ENCODE measurements at regions not wholly inside any gene's neighbourhood (a gene's known extent, or its start where the extent isn't known, plus 50 kb on each side); places are given as distances from the start of the nearest gene placed in this dataset.

DNA sequence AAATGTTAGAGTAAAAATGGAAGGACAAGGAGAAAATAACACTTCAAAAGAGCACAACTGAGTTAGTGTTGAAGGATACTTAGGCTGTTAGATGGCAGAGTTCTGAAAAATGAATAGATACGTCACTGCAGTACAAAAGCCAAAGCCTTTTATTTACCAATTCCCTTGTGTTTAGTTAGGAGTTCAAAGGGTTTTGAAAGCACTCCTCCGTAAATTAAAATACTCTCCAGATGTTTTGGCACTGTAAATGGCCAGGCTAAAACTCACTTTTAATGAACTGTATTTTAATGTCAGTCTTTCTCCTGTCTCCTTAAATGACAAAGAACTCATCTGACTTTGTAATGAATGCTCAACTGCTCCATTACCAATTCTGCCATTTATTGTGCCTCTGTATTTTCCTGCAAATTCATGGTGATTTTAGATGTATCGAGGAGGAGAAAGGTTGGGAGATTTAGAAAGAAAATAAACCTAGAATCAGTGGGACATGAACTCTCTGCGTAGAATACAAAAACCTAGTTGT, 1727.2 kb downstream of the MAT2B start:
- Histone ChIP-seq H3K36me3 (ENCODE audit: low read length) (no peaks in the 10 kb centered on the region), H3K4me3 (ENCODE audit: insufficient read depth, low read length, poor library complexity, severe bottlenecking) (no peak overlapping the region), H3K9me2 (replicated peaks; ENCODE audit: insufficient read depth, low read length) (no peaks in the 10 kb centered on the region), H3K4me2 (ENCODE audit: low read depth, low read length, poor library complexity, severe bottlenecking) (no peak overlapping the region), H3K9ac (ENCODE audit: low read length) (no peak overlapping the region), H2AFZ (ENCODE audit: low read depth, low read length, severe bottlenecking) (no peak overlapping the region), H3K9me3 (ENCODE audit: insufficient read depth, low read length) (no peaks in the 10 kb centered on the region), H3K27ac (ENCODE audit: low read depth, low read length) (no peak overlapping the region), H3K79me2 (ENCODE audit: insufficient read depth, low read length) (no peaks in the 10 kb centered on the region), H3F3A (ENCODE audit: insufficient read depth) (no peaks in the 10 kb centered on the region), H4K20me1 (ENCODE audit: low read depth, low read length) (no peaks in the 10 kb centered on the region), H3K27me3 (ENCODE audit: low read length) (no peaks in the 10 kb centered on the region)
- TF ChIP-seq, protein P1, sequence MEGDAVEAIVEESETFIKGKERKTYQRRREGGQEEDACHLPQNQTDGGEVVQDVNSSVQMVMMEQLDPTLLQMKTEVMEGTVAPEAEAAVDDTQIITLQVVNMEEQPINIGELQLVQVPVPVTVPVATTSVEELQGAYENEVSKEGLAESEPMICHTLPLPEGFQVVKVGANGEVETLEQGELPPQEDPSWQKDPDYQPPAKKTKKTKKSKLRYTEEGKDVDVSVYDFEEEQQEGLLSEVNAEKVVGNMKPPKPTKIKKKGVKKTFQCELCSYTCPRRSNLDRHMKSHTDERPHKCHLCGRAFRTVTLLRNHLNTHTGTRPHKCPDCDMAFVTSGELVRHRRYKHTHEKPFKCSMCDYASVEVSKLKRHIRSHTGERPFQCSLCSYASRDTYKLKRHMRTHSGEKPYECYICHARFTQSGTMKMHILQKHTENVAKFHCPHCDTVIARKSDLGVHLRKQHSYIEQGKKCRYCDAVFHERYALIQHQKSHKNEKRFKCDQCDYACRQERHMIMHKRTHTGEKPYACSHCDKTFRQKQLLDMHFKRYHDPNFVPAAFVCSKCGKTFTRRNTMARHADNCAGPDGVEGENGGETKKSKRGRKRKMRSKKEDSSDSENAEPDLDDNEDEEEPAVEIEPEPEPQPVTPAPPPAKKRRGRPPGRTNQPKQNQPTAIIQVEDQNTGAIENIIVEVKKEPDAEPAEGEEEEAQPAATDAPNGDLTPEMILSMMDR (IDR thresholded peaks at IDR 0.05; ENCODE audit: insufficient read depth, low read length, poor library complexity, severe bottlenecking) = no peak
- TF ChIP-seq EZH2phosphoT487 (conservative IDR thresholded peaks at IDR 0.05; ENCODE audit: low read length) = no peak

DNA sequence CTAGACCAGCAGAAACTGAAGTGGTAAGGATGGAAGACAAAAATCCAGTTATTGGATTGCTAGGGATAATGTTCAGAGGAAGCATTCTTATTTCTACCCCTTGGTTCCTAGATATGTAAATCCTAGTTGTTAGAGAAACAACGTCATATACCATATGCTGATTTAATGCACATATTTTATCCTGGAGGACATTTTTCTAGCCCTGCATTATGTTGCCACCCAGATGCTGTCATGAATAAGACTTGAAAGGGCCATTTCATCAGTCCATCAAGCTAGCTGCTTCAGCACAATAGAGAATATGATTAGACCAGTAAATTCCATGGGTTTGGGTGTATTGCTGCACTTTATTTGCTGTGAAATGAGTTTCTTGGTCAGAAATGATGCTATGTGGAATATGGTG, 1736.4 kb downstream of the MAT2B start:
- no peak overlapping the region for H3K4me2 ChIP-seq (ENCODE audit: low read depth, low read length, poor library complexity, severe bottlenecking)
- H3K9me2 ChIP-seq (replicated peaks; ENCODE audit: insufficient read depth, low read length) = no peaks in the 10 kb centered on the region
- H3K79me2 ChIP-seq (ENCODE audit: insufficient read depth, low read length) = no peaks in the 10 kb centered on the region
- H3K9ac ChIP-seq (ENCODE audit: low read length) = no peak overlapping the region
- TF ChIP-seq, protein P1 (IDR thresholded peaks at IDR 0.05; ENCODE audit: insufficient read depth, low read length, poor library complexity, severe bottlenecking) = no peak
- no peak for TF ChIP-seq EZH2phosphoT487 (conservative IDR thresholded peaks at IDR 0.05; ENCODE audit: low read length)
- no peak overlapping the region for H3K27ac ChIP-seq (ENCODE audit: low read depth, low read length)
- no peak overlapping the region for H3K4me3 ChIP-seq (ENCODE audit: insufficient read depth, low read length, poor library complexity, severe bottlenecking)
- H3K36me3 ChIP-seq (ENCODE audit: low read length) = no peaks in the 10 kb centered on the region
- H2AFZ ChIP-seq (ENCODE audit: low read depth, low read length, severe bottlenecking) = no peak overlapping the region
- no peaks in the 10 kb centered on the region for H3K9me3 ChIP-seq (ENCODE audit: insufficient read depth, low read length)
- H3F3A ChIP-seq (ENCODE audit: insufficient read depth) = no peaks in the 10 kb centered on the region
- no peaks in the 10 kb centered on the region for H3K27me3 ChIP-seq (ENCODE audit: low read length)
- no peaks in the 10 kb centered on the region for H4K20me1 ChIP-seq (ENCODE audit: low read depth, low read length)

DNA sequence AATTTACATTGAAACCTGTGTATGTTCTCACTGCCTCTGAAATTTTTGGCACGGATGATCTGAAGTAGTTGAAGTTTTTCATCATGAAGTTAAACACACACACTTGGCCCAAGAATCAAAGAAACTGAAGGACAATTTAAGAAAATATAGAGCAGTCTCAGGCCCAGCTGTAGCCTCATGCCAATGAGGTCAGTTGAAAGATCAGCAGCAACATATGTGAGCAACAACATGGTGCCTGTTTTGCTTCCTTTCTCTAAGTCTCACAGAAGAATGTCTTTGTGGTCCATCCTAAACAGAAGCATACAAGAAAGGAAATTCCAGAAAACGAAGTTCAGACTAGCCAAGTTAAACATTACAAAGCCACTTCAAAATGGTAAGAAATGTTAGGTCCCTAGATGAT, 1737.2 kb downstream of the MAT2B start:
- no peaks in the 10 kb centered on the region for H3K36me3 ChIP-seq (ENCODE audit: low read length)
- H3F3A ChIP-seq (ENCODE audit: insufficient read depth) = no peaks in the 10 kb centered on the region
- no peaks in the 10 kb centered on the region for H3K27me3 ChIP-seq (ENCODE audit: low read length)
- H3K9me3 ChIP-seq (ENCODE audit: insufficient read depth, low read length) = no peaks in the 10 kb centered on the region
- H2AFZ ChIP-seq (ENCODE audit: low read depth, low read length, severe bottlenecking) = no peak overlapping the region
- H3K27ac ChIP-seq (ENCODE audit: low read depth, low read length) = no peak overlapping the region
- H3K9ac ChIP-seq (ENCODE audit: low read length) = no peak overlapping the region
- no peaks in the 10 kb centered on the region for H3K79me2 ChIP-seq (ENCODE audit: insufficient read depth, low read length)
- no peaks in the 10 kb centered on the region for H3K9me2 ChIP-seq (replicated peaks; ENCODE audit: insufficient read depth, low read length)
- TF ChIP-seq, protein P1 (IDR thresholded peaks at IDR 0.05; ENCODE audit: insufficient read depth, low read length, poor library complexity, severe bottlenecking) = no peak
- TF ChIP-seq EZH2phosphoT487 (conservative IDR thresholded peaks at IDR 0.05; ENCODE audit: low read length) = no peak
- no peak overlapping the region for H3K4me3 ChIP-seq (ENCODE audit: insufficient read depth, low read length, poor library complexity, severe bottlenecking)
- no peak overlapping the region for H3K4me2 ChIP-seq (ENCODE audit: low read depth, low read length, poor library complexity, severe bottlenecking)
- H4K20me1 ChIP-seq (ENCODE audit: low read depth, low read length) = no peaks in the 10 kb centered on the region

All from SU-DHL-6 (cell line).